T-helper 2 cell treated with Interferon-gamma antibody and Interleukin-4, amounts not matched to agents 5 μg/mL and 100 μg/mL, for 36 hours (primary cell): ENCODE measurements at regions not wholly inside any gene's neighbourhood (a gene's known extent, or its start where the extent isn't known, plus 50 kb on each side); places are given as distances from the start of the nearest gene placed in this dataset.

Experiments used
- DNase-seq: peaks from one replicate; pipeline ENCODE4 v3.0.0; 2021; ENCODE audit warnings: low spot score
- H3K27ac Mint-ChIP-seq: one replicate; pipeline ENCODE4 v1.8.0; 2021; ENCODE audit warnings: mild to moderate bottlenecking, mixed read lengths
- H3K27me3 Mint-ChIP-seq: one replicate; pipeline ENCODE4 v1.8.0; 2021; ENCODE audit warnings: low read depth, mixed read lengths
- H3K36me3 Mint-ChIP-seq: one replicate; pipeline ENCODE4 v1.8.0; 2021; ENCODE audit warnings: low read depth, mixed read lengths
- H3K4me1 Mint-ChIP-seq: one replicate; pipeline ENCODE4 v1.8.0; 2021; ENCODE audit warnings: low read depth, mixed read lengths
- H3K4me3 Mint-ChIP-seq: one replicate; pipeline ENCODE4 v1.8.0; 2022; ENCODE audit warnings: mild to moderate bottlenecking, moderate library complexity, mixed read lengths
- H3K9me3 Mint-ChIP-seq: one replicate; pipeline ENCODE4 v1.8.0; 2021; ENCODE audit warnings: mixed read lengths

DNA sequence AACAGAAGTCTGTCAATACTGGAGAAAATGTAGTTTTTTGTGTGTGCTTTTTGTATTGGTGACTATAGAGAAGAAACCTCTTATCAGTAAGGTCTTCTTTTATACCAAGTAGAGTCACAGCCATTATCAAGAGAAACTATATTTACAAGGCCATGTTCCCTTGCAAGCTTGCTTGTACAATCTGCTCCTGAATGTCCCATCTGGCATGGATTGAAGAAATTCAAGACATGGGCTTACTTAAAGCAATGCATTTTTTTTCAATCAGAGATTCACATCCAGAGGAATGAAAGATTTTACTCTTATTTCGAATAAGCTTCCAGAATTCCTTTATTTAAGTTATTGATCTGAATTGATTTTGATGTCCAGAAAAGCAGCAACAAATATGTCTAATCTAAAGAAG is 537.3 kb upstream of the RPS6KA3 start:
- Mint-ChIP-seq H3K4me1 (no peaks in the 10 kb centered on the region), H3K4me3 (no peak overlapping the region)

DNA sequence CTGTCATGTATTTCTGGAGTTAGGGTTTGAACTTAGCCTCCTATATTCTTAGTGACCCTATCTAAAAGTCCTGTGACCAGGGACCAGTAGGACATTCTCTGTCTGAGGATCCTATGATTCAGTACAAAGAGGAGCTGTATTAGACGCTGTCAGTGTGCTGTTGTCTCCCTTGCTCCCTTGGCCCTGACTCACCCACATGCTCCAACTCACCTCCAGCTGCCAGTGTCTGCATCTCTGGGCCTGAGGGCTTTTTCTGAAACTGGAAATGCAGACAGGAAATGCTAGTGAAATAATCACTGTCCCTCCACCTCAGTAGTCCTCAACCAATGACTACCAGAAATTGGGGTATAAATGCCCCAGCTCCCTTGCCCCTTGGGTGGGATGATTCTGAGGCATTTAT is 535.3 kb upstream of the RPS6KA3 start:
- Mint-ChIP-seq H3K4me3 (no peak overlapping the region), H3K27me3 (no peaks in the 10 kb centered on the region), H3K36me3 (no peaks in the 10 kb centered on the region), H3K9me3 (no peaks in the 10 kb centered on the region), H3K27ac (no peak overlapping the region), H3K4me1 (no peaks in the 10 kb centered on the region)
- no peak for DNase-seq

More for the DNA sequence above, 537.3 kb upstream of the RPS6KA3 start:
- no peaks in the 10 kb centered on the region for H3K36me3 Mint-ChIP-seq
- H3K9me3 Mint-ChIP-seq: no peaks in the 10 kb centered on the region
- H3K27me3 Mint-ChIP-seq: no peaks in the 10 kb centered on the region
- DNase-seq: no peak
- no peak overlapping the region for H3K27ac Mint-ChIP-seq

DNA sequence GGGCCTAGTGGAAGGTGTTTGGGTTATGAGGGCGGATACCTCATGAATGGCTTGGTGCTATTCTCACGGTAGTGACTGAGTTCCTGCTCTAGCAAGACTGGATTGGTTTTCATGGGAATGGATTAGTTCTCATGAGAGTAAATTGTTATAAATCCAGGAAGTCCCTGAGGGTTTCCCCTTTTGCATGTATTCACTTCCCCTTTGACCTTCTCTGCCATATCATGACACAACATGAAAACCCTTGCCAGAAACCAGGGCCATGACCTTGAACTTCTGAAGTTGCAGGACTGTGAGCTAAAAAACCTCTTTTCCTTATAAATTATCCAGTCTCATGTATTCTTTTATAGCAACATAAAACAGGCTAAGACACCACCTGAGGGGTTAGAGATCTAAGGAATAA is 529.7 kb upstream of the RPS6KA3 start:
- no peaks in the 10 kb centered on the region for H3K27me3 Mint-ChIP-seq
- no peaks in the 10 kb centered on the region for H3K36me3 Mint-ChIP-seq
- H3K27ac Mint-ChIP-seq: no peak overlapping the region
- H3K4me1 Mint-ChIP-seq: no peaks in the 10 kb centered on the region
- no peak overlapping the region for H3K4me3 Mint-ChIP-seq
- no peaks in the 10 kb centered on the region for H3K9me3 Mint-ChIP-seq
- no peak for DNase-seq

DNA sequence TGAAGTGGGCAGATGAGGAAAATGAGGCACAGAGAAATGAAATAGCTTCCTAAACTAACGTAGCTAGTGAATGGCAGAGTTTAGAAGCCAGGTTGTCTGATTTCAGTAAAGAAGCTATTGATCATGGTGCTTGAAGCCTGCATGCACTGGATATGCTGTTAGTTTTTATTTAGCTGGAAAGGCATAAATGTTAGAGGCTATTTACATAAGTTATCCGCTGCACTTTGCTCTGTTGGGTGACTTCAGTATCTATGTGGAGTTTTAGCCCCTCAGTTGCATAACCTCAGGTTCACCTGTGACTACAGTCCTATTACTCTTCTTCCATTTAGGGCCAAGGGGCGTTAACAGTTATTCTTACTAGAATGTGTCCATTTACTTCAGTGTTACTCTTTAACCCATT is 522.4 kb upstream of the RPS6KA3 start:
- Mint-ChIP-seq H3K27ac (no peak overlapping the region), H3K4me1 (no peaks in the 10 kb centered on the region), H3K9me3 (no peaks in the 10 kb centered on the region), H3K4me3 (no peak overlapping the region), H3K36me3 (no peaks in the 10 kb centered on the region), H3K27me3 (no peaks in the 10 kb centered on the region)
- no peak for DNase-seq

DNA sequence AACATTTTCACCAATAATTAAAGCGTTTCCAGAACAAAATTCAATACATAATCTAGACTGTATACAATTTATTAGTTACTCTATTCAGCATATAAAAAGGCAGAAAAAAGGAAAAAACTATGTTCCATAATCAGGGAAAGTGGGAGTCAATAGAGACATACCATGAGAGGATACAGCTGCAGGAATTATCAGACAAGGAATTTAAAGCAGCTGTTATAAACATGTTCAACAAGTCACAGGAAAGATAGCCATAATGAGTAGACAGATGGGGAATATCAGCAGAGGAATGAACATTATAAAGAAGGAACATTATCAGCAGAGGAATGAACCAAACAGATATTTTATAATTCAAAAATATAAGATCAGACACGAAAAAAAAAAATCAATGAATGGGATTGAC is 500.6 kb upstream of the RPS6KA3 start:
- no peaks in the 10 kb centered on the region for H3K9me3 Mint-ChIP-seq
- no peak overlapping the region for H3K27ac Mint-ChIP-seq
- H3K4me3 Mint-ChIP-seq: no peak overlapping the region
- no peaks in the 10 kb centered on the region for H3K4me1 Mint-ChIP-seq
- H3K36me3 Mint-ChIP-seq: no peaks in the 10 kb centered on the region
- H3K27me3 Mint-ChIP-seq: no peaks in the 10 kb centered on the region
- no peak for DNase-seq

DNA sequence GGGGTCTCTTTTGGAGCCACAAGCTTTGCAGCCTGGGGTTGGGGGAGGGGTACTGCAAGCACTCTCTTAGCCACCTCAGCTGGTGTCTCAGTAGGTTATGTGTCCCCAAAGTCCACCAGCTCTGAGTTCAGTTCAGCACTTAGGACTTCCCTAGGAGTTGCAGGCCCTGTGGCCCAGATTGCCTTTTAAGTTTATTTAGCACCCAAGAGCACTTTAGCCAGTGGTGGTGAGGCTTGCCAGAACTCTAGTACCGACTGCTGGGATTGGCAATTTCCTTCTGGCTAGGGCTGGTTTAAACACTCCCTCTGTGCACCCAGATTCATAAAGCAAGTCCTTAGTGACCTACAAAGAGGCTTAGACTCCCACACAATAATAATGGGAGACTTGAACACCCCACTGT is 489.9 kb upstream of the RPS6KA3 start:
- H3K27me3 Mint-ChIP-seq: no peaks in the 10 kb centered on the region
- no peaks in the 10 kb centered on the region for H3K9me3 Mint-ChIP-seq
- H3K27ac Mint-ChIP-seq: no peak overlapping the region
- DNase-seq: no peak
- no peaks in the 10 kb centered on the region for H3K4me1 Mint-ChIP-seq
- H3K36me3 Mint-ChIP-seq: no peaks in the 10 kb centered on the region
- no peak overlapping the region for H3K4me3 Mint-ChIP-seq

DNA sequence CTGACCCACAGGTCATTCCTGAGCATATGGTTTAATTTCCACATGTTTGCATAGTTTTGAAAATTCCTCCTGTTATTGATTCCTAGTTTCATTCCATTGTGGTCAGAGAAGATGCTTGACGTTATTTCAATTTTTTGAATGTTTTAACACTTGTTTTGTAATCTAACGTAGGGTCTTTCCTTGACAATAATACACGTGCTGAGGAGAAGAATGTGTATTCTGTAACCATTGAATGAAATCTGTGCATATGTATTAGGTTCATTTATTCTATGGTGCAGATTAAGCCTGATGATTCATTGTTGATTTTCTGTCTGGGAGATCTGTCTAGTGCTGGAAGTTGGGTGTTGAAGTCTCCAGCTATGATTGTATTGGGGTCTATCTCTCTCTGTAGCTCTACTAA is 486.4 kb upstream of the RPS6KA3 start:
- Mint-ChIP-seq H3K27ac (no peak overlapping the region), H3K4me3 (no peak overlapping the region), H3K4me1 (no peaks in the 10 kb centered on the region), H3K36me3 (no peaks in the 10 kb centered on the region), H3K9me3 (no peaks in the 10 kb centered on the region), H3K27me3 (no peaks in the 10 kb centered on the region)
- DNase-seq: no peak

DNA sequence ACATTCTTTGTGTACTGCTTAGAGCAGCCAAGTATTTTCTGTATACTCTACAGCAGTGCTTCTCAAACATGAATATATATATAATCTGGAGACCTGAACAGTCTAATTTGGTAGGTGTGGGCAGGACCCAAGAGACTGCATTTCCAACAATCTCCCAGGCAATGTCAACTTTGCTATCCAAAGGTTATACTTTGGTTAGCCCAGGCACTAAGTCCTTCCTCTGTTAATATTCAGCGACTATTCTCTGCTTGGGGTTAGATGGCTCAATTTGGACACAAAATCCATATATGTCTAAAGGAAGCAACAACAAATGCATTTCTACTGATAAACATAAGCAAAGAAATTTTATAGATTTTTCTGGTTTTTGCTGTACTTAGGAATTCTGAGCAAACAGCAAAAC is 480.0 kb upstream of the RPS6KA3 start:
- Mint-ChIP-seq H3K4me3 (no peak overlapping the region), H3K9me3 (no peaks in the 10 kb centered on the region), H3K36me3 (no peaks in the 10 kb centered on the region), H3K4me1 (no peaks in the 10 kb centered on the region), H3K27me3 (no peaks in the 10 kb centered on the region), H3K27ac (no peak overlapping the region)
- DNase-seq: no peak

DNA sequence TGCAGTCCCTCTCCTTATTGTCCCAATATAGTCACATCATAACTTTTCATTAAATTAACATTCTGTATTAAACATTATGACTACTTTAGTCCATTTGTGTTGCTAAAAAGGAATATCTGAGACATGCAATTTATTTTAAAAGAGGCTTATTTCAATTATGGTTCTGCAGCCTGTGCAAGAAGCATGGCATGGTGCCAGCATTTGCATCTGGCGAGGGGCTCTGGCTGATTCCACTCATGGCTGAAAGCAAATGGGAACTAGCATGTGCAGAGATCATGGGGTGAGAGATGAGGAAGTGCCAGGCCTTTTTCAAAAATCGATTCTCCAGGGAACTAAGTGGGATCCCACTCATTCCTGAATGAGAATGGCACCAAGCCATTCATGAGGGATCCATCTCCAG is 476.3 kb upstream of the RPS6KA3 start:
- Mint-ChIP-seq H3K9me3 (no peaks in the 10 kb centered on the region), H3K4me1 (no peaks in the 10 kb centered on the region), H3K4me3 (no peak overlapping the region), H3K36me3 (no peaks in the 10 kb centered on the region), H3K27ac (no peak overlapping the region), H3K27me3 (no peaks in the 10 kb centered on the region)
- no peak for DNase-seq

DNA sequence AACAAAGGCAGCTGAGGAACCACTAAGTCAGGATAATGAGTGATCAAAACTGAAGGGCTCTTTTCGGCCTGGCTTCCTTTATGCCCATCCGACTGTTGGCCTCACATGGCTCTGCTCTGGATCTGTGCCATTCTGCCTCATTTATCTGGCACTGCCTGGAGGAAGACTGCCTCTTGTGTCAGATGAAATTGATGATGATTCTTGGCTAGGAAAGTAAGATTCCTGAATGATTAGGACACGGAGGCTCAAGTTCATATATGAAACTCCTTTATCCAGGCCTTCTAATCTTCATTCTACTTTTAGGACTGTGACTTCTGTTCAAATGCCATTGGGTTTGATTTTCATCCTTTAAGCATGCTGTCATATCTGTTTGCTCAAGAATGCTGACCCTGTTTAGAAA is 475.4 kb upstream of the RPS6KA3 start:
- no peak for DNase-seq
- H3K27ac Mint-ChIP-seq: no peak overlapping the region
- no peak overlapping the region for H3K4me3 Mint-ChIP-seq
- H3K36me3 Mint-ChIP-seq: no peaks in the 10 kb centered on the region
- no peaks in the 10 kb centered on the region for H3K9me3 Mint-ChIP-seq
- no peaks in the 10 kb centered on the region for H3K4me1 Mint-ChIP-seq
- no peaks in the 10 kb centered on the region for H3K27me3 Mint-ChIP-seq

DNA sequence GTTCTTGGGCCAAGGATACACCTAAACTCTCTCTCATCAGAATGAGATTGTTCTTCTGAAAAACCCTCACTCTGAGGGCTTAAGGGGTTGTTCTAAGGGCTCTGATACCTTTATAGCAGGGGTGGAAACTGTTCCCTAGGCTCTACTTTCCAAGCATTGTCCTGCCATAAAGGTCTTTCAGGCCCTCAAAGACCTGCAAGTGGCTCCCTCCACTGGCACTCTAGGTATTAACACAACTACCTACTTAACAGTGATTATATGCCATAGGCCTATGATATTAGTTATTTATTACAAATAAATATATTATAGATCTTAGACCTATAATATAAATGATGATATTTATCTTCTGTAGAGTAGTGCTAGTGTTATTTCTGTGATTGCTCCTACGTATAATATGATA is 473.7 kb upstream of the RPS6KA3 start:
- H3K9me3 Mint-ChIP-seq: no peaks in the 10 kb centered on the region
- H3K4me3 Mint-ChIP-seq: no peak overlapping the region
- no peak overlapping the region for H3K27ac Mint-ChIP-seq
- H3K27me3 Mint-ChIP-seq: no peaks in the 10 kb centered on the region
- no peak for DNase-seq
- no peaks in the 10 kb centered on the region for H3K36me3 Mint-ChIP-seq
- H3K4me1 Mint-ChIP-seq: no peaks in the 10 kb centered on the region

DNA sequence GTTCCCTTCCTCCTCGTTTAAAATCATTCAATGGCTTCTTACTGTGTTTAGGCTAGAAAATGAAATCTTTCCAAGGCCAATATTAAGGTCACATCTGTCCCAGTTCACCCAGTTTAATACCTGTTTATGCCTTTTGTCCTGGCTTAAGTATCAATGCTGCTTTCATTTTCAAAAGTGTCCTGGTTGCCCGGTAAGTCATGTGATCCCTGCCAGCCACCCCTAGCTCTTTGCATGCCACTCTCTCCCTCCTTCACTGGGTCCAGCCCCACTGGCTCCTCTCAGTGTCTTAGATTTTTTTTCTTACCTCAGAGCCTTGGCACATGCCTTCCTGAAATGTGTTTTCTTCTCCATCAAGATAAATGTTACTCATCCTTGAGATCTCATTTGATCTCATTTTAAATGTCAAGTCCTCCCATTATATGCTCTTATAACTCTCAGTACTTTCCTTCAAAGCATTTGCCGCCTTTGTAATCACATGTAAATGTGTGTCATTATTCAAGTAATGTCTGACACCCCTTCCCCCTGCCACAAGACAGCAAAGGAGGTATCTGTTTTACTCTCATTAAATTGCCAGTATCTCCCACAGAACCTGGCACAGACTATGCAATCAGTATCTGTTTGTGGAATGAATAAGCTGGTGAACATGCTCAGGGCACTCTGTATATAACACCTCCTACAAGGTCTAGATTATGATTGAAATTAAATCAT is 472.5 kb upstream of the RPS6KA3 start:
- no peaks in the 10 kb centered on the region for H3K4me1 Mint-ChIP-seq
- DNase-seq: no peak
- no peak overlapping the region for H3K4me3 Mint-ChIP-seq
- H3K36me3 Mint-ChIP-seq: no peaks in the 10 kb centered on the region
- no peak overlapping the region for H3K27ac Mint-ChIP-seq
- H3K9me3 Mint-ChIP-seq: no peaks in the 10 kb centered on the region
- no peaks in the 10 kb centered on the region for H3K27me3 Mint-ChIP-seq

DNA sequence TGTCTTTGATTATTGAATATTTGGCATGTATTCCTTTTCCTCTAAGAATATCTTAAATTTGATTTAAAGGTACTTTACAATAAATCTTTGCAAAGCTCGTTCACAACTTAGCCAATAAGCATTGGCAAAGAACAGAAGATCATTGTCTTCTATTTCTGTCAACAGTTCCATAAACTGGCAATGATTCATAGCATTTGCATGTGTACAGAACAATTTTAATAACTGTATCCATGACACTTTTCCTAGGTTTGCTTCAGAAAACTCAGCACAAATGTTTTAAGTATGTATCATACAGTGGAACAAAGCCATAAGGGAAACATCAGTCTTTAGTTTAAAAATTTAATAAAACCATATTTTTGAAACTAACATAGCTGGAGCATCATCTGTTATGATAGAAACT is 462.7 kb upstream of the RPS6KA3 start:
- no peak for DNase-seq
- Mint-ChIP-seq H3K4me1 (no peaks in the 10 kb centered on the region), H3K4me3 (no peak overlapping the region)

DNA sequence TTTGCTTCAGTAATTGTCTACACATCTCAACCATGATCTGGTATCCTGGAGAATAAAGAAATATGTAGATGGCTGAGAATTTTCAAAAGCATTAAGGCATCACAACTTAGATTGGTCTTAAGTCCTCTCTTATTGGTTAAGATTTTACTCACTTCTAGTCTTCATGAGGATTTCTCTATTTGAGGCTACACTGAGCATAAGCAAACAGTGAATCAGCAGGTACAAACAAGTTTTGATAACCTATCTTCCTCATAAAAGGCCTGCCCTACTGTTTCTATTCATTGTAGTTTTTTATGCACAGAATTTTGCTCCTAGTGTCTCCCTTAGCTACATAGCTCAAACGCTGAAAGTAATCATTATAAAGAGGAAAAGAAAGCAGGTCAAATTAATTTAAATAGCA is 460.7 kb upstream of the RPS6KA3 start:
- H3K4me1 Mint-ChIP-seq: no peaks in the 10 kb centered on the region
- H3K27ac Mint-ChIP-seq: no peak overlapping the region
- H3K36me3 Mint-ChIP-seq: no peaks in the 10 kb centered on the region
- H3K4me3 Mint-ChIP-seq: no peak overlapping the region
- no peaks in the 10 kb centered on the region for H3K9me3 Mint-ChIP-seq
- no peaks in the 10 kb centered on the region for H3K27me3 Mint-ChIP-seq
- no peak for DNase-seq

More for the DNA sequence above, 462.7 kb upstream of the RPS6KA3 start:
- no peaks in the 10 kb centered on the region for H3K36me3 Mint-ChIP-seq
- no peaks in the 10 kb centered on the region for H3K27me3 Mint-ChIP-seq
- H3K9me3 Mint-ChIP-seq: no peaks in the 10 kb centered on the region
- no peak overlapping the region for H3K27ac Mint-ChIP-seq

DNA sequence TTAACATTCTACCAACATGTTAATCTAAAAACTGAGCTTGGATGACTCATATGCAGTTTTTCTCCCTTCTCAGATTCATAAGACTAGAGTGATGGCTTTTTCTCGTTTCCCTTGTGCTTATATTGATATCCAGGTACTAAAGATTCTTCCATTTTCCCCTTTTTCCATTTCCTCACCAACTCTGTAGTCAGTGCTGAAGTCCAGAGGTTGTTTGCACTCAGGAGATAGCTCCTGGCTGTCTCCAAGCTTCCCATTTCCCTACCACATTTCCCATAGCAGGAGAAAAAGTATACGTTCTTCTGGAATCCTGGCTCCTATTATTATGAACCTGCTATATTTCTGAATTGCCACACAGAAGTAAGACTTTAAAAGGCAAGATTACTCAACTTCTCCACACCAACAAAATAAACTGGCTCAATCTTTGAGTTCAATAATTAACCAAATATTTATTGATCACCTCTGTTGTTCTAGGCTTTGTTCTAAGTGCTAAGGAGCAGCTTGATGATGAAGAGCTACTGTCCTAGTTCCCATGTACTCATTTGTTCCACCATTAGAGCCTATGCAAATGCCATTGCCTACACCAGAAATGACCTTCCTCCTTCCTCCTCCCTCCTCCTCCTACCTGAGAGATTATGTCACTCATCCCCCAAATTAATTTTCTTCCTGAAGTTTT is 454.4 kb upstream of the RPS6KA3 start:
- no peaks in the 10 kb centered on the region for H3K9me3 Mint-ChIP-seq
- H3K4me3 Mint-ChIP-seq: no peak overlapping the region
- no peaks in the 10 kb centered on the region for H3K4me1 Mint-ChIP-seq
- H3K27me3 Mint-ChIP-seq: no peaks in the 10 kb centered on the region
- no peaks in the 10 kb centered on the region for H3K36me3 Mint-ChIP-seq
- H3K27ac Mint-ChIP-seq: no peak overlapping the region
- no peak for DNase-seq
